Stimulated activated CD4-positive, alpha-beta T cell treated with anti-CD3 and anti-CD28 coated beads, Interleukin-12 subunit alpha, Interleukin-12 subunit beta, amount 100 ng/mL, for 24 hours (primary cell): ENCODE measurements at regions not wholly inside any gene's neighbourhood (a gene's known extent, or its start where the extent isn't known, plus 50 kb on each side); places are given as distances from the start of the nearest gene placed in this dataset.

Experiments used
- DNase-seq, 2 experiments: peaks; one replicate each; pipeline ENCODE4 v3.0.0-alpha.2; 2020; ENCODE audit warnings: low read depth in 2 of 2

- no peak for DNase-seq
Measured at GRCh38 chr7:35342786-35343185, 88.9 kb upstream of the TBX20 start.

- no peak for DNase-seq
Measured at GRCh38 chr7:35339811-35340210, 85.9 kb upstream of the TBX20 start.

- no peak for DNase-seq
Measured at GRCh38 chr7:35336444-35336843, 82.5 kb upstream of the TBX20 start.

- DNase-seq, result no peak
Measured at GRCh38 chr7:35334506-35334905, 80.6 kb upstream of the TBX20 start.

GRCh38 chr7:35333265-35333664, 79.4 kb upstream of the TBX20 start:
- DNase-seq, result no peak

GRCh38 chr7:35331730-35332678, 78.1 kb upstream of the TBX20 start:
- no peak for DNase-seq

GRCh38 chr7:35329026-35329425, 75.1 kb upstream of the TBX20 start:
- no peak for DNase-seq

GRCh38 chr7:35319606-35320005, 65.7 kb upstream of the TBX20 start:
- DNase-seq, result no peak

- no peak for DNase-seq
Measured at GRCh38 chr7:35316549-35316948, 62.6 kb upstream of the TBX20 start.

GRCh38 chr7:35315517-35315916, 61.6 kb upstream of the TBX20 start:
- no peak for DNase-seq

GRCh38 chr7:35314354-35314753, 60.5 kb upstream of the TBX20 start:
- DNase-seq, result no peak

- DNase-seq, result no peak
Measured at GRCh38 chr7:35313575-35313974, 59.7 kb upstream of the TBX20 start.
